ENCODE measurements at regions not wholly inside any gene's neighbourhood (a gene's known extent, or its start where the extent isn't known, plus 50 kb on each side); places are given as distances from the start of the nearest gene placed in this dataset.

GRCh38 chr17:12222392-12222791, 201.7 kb downstream of the MAP2K4 start:
- no peak for TF ChIP-seq CTCF (IDR thresholded peaks at IDR 0.05)
- TF ChIP-seq POLR2A (IDR thresholded peaks at IDR 0.05) = no peak
- TF ChIP-seq POLR2AphosphoS5 (IDR thresholded peaks at IDR 0.05) = no peak
- no peak for TF ChIP-seq EP300 (IDR thresholded peaks at IDR 0.05)
